HG03457 (cell line): ENCODE measurements at regions not wholly inside any gene's neighbourhood (a gene's known extent, or its start where the extent isn't known, plus 50 kb on each side); places are given as distances from the start of the nearest gene placed in this dataset.
"Not testable (repeated sequence)": the region's sequence is repeated elsewhere in the genome, so short reads cannot be mapped to it uniquely, and the experiment has no call there.

Source experiments
- ATAC-seq: cut with Tn5 transposase; IDR thresholded peaks from one replicate; pipeline ENCODE4 v1.9.1; 2021; ENCODE audit warnings: moderate number of reproducible peaks; ENCODE audit not compliant: unreplicated experiment

DNA sequence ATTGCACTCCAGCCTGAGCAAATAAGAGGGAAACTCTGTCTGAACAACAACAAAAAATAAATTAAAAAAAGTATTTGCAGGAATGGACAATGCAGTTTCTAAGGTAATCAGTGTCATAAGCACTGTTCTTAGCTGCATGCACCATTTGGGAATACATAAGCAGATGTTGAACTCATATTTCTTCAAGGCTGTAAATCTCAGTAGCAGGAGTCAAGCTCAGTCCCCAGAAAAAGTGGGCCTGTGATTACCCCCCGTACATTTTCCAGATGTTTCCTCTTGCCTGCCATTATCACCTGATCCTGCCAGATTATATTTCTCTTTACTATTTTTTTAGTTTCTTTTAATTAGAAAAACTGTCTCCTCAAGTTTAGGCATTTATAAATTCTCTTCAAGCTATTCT, 667.6 kb upstream of the ANKRD30A start:
- ATAC-seq, result no peak

DNA sequence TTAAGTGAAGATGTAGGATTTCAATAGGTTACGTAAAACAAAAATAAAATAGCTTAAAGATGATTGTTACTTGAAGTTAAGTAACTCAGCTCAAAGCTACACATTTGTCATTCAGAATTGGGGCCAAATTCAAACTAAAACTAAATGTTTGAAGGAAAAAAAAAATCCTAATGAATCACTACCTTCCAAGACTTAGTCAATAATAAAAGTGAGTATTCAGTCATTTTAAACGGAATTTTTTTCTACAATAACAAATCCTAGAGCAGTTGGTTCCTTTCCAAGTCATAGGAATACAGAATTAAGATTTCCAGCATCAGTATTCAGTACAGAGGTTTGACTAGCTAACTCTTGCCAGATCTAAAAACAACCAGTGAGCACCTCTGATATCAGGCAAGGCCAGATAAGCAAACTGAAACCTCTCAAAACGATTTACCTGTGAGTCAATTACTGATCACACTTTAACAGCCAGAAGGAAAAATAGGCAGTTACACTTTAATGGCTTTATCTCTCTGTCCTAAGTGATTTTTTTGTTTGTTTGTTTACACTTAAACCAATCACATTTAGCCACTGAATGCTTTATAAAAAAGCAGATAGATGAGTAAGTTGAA, 669.8 kb upstream of the ANKRD30A start:
- no peak for ATAC-seq

DNA sequence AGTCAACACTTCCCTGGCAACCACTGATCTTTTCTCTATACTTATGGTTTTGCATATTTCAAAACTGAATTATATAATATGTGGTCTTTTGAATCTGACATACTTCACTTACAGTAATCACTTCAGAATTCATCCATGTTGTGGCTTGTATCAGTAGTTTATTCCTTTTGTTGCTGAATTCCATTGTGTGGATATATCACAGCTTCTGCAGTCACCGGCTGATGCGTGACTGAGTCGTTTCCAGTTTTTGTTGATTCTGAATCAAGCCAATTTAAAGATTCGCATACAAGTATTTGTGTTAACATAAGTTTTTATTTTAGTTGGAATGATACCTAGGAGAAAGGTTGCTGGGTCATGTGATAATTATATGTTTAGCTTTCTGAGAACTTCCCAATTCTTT, 672.5 kb upstream of the ANKRD30A start:
- no peak for ATAC-seq

DNA sequence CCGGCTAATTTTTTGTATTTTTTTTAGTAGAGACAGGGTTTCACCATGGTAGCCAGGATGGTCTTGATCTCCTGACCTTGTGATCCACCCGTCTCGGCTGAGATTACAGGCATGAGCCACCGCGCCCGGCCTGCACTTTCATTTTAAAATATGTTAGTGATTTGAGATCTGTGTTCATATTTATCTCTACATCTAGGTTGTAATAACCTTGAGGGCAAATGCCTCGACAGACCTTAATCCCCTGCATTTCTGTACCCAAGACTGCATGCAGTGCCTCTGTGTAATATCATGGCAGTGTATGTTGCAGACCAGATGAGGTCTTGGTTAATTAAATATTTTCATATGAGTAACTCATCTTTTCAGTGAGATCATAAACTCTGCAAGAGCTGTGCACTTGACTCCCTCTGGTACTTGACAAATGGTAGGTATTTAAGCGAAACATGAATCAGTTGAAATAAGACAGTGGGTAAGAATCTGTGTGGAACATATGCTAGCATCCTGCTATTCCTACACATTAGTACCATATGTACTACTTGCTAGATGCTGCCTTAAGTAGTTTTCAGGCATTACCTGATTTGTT, 673.9 kb upstream of the ANKRD30A start:
- no peak for ATAC-seq

DNA sequence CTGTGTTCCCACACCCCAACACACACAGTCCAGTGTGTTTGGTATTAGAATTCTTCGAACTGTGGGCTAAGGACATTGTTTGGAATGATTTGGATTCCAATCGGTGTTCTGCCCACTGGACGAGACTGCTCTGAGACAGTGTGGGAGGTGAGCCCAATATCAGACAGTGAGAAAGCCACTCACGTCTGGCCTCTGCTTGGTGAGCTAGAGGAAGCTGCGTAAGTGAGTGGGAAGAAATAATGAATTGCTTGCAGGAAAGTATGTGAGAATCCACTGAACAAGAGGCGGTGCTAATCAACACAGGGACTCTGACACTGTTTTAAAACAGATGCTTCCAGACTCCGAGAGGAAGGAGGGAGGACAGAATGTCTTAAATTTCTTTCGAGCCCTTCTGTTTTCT, 675.0 kb upstream of the ANKRD30A start:
- no peak for ATAC-seq

DNA sequence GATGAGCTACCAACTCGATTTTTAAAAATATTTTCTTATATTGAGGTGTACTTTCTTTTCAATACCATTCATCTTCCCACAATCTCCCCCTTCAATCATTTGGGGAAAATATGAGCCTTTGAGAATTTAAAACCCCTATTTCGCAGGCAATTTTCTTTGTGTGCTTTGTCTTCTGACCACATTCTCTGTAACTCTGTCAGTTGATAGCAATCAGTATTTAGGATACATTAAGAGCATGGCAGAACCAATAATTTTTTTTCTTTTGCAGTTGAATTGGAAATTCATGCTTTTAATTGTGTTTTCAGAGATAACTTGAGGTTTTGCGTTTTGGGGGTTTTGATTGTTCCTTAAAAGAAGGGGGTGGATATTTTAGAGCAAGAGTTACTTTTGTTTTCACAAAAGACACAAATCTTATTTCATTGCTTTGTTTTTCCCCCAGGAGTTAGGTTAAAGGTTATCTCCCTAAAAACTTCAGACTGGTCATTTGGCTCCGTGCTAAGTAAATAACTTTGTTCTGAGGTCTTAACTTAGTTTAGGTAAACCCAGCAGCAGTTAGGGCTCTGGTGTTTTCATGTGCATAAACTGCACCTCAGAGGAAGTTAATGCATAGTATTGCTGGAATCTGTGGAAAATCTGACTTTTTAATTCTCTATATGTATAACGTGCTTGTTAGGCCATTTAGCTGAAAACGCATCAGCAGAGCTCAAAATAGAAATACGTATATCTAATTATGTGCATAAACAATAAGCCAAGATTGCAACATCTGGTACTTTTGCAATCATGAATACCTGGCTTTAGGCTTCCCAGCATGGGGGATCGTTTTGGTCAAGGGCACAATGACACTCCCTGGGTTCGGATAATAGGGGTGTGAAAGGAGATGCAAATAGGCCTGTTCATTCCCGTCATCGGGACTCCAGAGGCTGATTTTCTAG, 676.4 kb upstream of the ANKRD30A start:
- ATAC-seq, result no peak

DNA sequence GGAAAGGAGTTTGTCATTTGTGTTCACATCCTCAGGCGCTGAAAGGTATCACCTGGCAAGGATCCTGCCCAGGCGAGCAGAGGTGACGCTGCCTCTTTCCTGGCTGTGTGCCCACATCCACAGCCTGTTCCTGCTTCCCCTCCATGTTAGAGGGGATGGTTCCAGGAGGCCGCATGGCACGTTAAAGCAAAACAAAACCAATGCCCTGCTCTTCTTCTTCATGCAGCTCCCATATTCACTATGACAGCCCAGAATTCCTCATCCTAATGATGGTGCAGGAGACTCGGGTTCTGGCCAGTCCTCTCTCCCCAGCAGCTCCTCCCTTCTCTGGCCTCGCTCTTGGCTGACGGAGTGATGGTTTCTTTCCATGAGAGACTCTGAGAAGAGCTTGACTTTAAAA, 678.5 kb upstream of the ANKRD30A start:
- ATAC-seq, result no peak

DNA sequence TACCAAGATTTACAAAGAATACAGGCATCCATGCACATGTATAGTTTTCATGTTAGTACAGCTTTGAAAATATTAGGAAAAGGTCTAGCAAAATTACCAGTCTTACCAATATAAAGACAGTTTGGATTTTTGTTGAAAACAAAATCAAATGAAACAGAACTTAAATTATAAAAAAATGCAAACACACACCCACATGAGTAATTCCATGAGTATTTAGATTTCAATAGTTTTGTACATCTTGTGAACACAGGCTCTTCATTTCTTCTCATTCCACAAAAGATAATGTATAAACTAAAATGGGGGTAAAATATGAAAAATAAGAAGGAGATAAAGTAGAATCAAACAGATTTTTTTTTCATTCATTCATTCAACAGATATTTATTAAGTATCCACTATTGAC, 682.2 kb upstream of the ANKRD30A start:
- no peak for ATAC-seq

DNA sequence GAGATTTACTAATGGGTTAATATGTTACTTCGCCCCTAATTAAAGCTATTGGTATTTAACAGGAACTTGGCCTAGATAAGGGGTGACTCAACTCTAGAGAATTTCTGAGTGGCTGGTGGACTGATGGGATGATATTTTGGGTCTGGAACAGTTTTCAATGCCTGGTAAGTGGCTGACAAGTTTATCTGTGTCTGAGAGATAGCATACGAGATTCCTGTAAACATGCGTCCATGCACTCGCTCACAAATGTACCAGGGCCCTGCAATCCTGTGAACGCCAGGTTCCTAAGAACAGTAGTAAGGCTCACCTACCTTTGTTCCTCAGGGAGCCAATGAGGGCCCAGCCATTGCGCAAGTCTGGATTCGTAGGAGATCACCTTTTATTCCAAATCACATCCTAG, 683.8 kb upstream of the ANKRD30A start:
- ATAC-seq, result no peak

DNA sequence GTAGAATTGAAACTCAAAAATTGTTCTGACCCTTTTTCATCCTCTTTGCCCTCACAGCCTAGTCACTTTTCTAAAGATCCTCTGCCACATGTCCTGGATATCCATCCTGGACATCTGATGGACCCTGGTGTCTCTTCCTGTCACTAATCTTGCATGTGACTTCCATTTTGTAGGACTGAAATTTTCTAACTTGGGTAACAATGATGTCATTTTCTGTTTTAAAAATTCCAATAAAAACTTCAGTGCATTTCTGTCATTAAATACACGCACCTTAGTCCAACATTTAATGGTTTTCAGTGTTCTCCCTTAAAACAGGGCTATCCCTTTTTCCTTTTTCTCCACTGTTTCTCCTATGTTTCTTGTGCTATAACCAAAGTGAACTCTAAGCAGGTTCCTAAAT, 684.9 kb upstream of the ANKRD30A start:
- no peak for ATAC-seq

DNA sequence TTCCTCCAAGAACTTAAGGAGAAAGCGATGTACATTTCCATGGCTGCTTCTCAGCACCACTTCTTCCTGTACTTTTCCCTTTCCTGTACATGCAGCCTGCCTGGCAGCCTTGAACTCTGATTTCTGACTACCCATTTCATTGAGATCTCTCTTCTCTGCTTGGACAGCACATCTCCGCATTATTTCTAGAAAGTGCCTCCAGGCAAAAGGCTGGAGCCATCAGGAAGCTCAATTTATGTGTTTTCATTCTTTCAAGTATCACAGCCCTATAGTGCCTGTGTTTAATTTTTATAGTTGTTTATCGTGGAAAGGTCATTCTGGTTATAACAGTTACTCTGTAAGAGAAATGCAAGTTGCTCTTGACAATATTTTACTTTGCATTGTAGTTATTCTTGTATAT, 688.0 kb upstream of the ANKRD30A start:
- ATAC-seq, result no peak

DNA sequence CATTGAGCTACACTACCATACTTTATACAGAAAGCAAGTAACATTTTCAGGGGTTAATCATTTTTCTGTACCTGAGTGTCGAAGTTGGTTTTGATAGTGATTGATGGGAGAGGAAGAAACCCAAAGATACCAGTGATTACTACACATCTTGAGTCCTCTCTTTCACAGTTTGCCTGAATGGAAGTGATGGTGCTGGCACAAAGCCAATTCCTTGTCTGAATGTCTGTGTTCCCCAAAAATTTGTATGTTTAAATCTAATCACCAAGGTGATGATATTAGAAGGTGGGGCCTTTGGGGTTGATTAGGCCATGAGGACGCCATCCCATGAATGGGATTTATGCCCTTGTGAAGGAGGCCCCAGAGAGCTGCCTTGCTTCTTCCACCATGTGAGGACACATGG, 696.9 kb upstream of the ANKRD30A start:
- no peak for ATAC-seq

DNA sequence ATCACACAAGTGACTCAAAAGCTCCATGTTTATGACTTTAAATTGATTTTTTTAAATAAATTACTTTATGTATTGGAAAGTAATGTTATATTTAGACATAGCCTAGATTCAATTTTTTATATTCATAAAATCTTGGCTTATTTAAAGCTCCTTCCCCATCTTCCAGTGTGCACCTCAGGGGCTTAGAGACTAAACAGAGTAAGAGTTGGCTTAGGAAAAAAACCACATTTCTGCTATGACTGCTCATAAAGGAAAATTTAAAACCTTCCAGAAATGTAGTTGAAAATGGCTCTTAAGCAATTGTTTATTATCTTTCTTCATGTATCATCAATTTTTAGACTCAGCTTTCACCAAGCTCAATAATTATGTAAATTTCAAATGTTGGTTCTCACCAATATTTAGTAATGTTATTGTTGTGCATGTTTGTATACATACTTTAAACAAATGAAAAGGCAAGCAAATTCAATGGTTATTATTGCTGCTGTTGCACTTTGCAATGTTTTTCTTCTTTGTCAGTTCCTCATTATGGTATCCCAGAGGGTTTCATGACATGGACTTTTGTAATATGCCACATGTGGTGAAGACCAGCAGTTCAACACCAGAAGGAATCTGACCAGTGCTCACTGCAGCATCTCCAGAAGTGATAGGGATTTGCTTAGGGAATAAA, 700.1 kb upstream of the ANKRD30A start:
- no peak for ATAC-seq

DNA sequence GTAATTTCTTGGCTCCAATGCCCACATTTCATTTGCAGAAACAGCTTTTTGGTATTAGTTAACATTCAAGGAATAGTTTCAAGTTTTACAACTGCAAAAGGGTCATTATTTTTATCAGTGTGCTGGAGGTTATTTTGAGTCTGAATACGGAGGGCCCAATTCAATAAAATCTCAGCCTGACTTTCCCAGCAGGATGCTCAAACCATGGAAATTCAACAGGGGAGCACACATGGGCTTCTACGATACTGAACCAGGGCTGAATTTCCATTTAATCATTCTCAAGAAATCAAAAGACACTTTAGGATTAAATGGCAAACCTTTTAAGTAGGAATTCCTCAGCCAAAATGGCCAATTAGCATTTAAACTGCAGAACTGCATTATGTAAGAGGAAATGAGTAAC, 700.9 kb upstream of the ANKRD30A start:
- ATAC-seq, result no peak

DNA sequence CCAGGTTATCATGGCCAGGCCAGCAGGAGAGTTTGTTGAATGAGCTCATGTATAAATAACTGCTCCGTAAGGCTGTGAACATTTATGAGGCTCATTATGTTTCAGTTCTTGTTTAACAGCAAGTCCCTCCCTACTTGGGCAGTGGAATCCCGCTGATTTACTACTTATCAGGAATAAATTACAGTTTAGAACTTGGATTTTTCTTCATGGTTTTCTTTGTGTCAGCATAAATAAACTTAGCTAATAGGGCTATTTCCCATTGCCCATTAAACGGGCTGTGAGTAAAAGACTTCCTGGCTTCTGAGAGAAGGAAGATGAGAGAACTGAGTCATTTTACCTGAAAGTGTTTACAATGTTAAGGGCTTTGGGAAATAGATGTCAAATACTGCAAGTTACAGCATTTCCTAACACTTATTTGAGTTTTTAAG, 701.6 kb upstream of the ANKRD30A start:
- no peak for ATAC-seq

DNA sequence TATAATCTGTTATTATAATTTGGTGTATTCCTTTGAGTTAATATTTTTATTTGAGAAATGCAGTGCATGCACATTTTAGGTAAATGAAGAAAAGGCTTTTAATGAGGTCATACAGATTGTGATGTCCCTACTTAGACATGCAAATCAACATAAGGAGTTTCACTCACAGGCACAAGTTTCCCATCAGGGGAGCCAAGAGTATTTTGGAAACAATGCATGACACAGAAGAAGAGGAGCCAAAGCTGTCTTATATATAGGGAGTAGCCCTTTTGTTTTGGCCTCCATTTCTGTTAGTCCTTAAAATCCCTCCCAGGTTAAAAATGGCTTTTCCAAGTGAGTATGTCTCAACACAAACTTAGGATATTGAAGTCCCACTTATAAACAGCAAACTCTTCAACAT, 703.4 kb upstream of the ANKRD30A start:
- ATAC-seq, result no peak

DNA sequence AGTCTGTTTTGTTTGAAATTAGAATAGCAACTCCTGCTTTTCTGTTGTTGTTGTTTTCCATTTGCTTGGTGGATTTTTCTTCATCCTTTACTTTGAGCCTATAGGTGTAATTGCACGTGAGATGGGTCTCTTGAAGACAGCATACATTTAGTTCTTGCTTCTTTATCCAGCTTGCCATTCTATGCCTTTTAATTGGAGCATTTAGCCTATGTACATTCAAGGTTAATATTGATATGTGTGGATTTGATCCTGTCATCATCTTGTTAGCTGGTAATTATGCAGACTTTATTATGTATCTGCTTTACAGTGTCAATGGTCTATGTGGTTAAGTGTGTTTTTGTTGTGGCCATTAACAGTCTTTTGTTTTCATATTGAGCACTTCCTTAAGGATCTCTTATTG, 708.9 kb upstream of the ANKRD30A start:
- no peak for ATAC-seq

DNA sequence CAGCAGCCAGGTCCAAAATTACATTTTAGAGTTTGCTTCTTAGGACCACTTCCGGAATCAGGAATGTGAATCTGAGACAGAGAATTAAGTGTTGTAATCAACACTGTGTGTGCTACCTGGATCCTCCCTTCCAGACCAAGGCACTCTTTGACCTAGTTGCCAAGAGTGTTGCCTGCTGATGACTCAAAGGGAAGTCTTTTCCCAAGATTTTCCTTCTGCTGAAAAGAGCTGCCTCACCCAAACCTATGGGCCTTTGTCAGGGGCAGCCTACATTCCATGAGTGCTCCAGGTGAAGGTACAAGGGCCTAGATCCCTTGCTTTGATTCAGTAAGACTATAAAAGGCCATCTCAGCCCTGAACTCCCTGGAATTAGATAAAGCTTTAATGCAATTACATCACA, 712.5 kb upstream of the ANKRD30A start:
- ATAC-seq, result no peak

DNA sequence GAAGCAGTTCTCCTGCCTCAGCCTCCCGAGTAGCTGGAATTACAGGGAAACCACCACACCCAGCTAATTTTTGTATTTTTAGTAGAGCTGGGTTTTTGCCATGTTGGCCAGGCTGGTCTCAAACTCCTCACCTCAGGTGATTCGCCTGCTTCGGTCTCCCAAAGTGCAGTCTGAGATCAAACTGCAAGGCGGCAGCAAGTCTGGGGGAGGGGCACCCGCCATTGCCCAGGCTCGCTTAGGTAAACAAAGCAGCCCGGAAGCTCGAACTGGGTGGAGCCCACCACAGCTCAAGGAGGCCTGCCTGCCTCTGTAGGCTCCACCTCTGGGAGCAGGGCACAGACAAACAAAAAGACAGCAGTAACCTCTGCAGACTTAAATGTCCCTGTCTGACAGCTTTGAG, 725.2 kb upstream of the ANKRD30A start:
- not testable (repeated sequence) for ATAC-seq

DNA sequence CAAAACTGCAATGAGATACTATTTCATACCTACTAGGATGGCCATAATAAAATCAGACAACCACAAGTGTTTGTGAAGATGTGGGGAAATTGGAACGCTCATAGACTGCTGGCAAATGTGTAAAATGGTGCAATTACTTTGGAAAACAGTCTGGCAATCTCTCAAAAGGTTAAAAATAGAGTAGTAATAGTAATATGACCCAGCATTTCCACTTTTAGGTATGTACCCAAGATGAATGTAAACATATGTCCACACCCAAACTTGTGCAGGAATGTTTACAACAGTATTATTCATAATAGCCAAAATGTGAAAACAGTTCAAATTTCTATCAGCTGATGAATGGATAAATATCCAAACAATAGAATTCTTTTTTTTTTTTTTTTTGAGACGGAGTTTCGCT, 731.6 kb upstream of the ANKRD30A start:
- no peak for ATAC-seq

DNA sequence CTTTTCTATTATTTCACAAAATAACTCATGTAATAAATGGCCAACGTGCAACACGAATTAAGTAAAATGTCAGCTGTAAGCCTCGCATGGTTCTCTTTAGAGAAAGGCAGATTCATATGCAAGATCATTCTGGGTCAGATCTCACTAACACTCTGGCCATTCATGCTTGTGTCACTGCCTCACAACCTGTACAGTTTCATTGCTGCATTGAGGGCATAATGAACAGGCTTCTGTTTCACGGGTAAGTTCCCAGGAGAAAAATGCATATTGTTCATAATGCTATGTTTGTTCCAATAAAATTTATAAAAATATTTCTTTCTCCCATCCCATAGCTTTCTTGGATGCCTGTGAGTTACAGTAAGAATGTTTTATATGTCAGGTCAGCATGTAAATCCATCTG, 734.0 kb upstream of the ANKRD30A start:
- no peak for ATAC-seq

DNA sequence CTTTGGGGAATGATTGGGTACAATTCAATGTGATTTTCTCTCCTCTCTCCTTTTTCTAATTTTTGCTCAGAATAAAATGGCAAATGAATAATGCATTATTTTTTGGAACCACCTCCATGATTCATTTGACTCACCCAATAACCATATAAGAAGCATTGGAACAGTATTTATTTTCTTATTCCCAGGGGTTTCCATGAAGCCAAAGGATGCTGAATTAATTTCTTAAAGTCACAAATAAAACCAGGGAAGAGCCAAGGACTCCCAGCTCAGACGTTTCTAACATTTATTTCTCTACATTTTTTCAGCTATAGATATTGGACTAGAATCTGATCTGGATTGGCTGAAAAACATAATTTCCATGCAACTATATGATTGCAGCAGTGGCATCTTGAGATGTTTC, 735.2 kb upstream of the ANKRD30A start:
- ATAC-seq, result no peak
